Fibroblast of lung (primary cell): ENCODE measurements at regions not wholly inside any gene's neighbourhood (a gene's known extent, or its start where the extent isn't known, plus 50 kb on each side); places are given as distances from the start of the nearest gene placed in this dataset.

Source experiments
- EZH2 ChIP-seq: IDR thresholded peaks from 2 replicates; pipeline ENCODE4 v1.5.1; 2012; ENCODE audit warnings: low read length, control low read depth, mild to moderate bottlenecking; ENCODE audit errors: missing control alignments
- TF ChIP-seq, protein P1 (sequence below), 2 donors: IDR thresholded peaks in 1 of 2; conservative IDR thresholded peaks in 1 of 2; 1 replicate in 1 of 2; 2 replicates in 1 of 2; pipeline ENCODE4 v1.5.1; 2011 to 2012; ENCODE audit warnings: low read length in 2 of 2, control low read depth in 1 of 2, inconsistent platforms in 1 of 2, low read depth in 1 of 2, mild to moderate bottlenecking in 1 of 2

DNA sequence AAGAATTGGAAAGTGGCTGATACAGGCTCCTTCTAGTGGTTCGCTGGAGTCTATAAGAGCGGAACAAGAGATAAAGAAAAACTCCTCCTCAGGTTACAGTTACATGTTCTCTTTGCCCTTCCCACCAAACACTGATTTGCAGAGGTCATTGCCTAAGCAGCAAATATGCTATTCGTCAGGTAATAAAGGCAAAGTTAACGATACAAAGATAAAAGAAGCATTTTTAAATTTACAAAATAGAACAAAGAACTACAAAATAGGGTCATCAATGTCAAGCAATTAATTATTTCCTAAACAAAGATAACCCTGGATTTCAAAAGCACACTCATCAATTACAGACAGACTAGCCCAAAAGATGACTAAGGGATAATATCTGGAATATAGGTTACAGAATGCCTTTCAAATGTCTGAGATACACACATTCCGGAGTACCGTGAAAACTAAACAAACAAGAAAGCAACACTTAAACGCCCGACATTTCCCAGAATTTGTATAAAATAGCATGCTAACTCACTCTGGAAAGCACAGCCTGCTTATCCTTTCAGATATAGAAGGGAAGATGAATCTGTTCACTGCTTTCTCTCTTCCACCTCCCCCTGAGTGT, 186.4 kb downstream of the MREG start:
- no peak for TF ChIP-seq EZH2
- TF ChIP-seq, protein P1, sequence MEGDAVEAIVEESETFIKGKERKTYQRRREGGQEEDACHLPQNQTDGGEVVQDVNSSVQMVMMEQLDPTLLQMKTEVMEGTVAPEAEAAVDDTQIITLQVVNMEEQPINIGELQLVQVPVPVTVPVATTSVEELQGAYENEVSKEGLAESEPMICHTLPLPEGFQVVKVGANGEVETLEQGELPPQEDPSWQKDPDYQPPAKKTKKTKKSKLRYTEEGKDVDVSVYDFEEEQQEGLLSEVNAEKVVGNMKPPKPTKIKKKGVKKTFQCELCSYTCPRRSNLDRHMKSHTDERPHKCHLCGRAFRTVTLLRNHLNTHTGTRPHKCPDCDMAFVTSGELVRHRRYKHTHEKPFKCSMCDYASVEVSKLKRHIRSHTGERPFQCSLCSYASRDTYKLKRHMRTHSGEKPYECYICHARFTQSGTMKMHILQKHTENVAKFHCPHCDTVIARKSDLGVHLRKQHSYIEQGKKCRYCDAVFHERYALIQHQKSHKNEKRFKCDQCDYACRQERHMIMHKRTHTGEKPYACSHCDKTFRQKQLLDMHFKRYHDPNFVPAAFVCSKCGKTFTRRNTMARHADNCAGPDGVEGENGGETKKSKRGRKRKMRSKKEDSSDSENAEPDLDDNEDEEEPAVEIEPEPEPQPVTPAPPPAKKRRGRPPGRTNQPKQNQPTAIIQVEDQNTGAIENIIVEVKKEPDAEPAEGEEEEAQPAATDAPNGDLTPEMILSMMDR (conservative IDR thresholded peaks at IDR 0.05 in 1 of 2, IDR thresholded peaks at IDR 0.05 in 1 of 2; ENCODE audit: low read depth in 1 of 2, low read length in 2 of 2), result peak in 1 of 2 donors; percentile 35
